GM12864 (cell line): ENCODE measurements at regions not wholly inside any gene's neighbourhood (a gene's known extent, or its start where the extent isn't known, plus 50 kb on each side); places are given as distances from the start of the nearest gene placed in this dataset.

Experiments
- DNase-seq: peaks from one replicate; pipeline ENCODE4 v3.0.0-alpha.2; 2011; ENCODE audit warnings: low read depth
- H3K4me3 ChIP-seq: 2 replicates; pipeline ENCODE4 v1.5.1; 2011; ENCODE audit warnings: mild to moderate bottlenecking, low read depth, low read length, control low read depth
- TF ChIP-seq, protein P1 (sequence below): IDR thresholded peaks from 2 replicates; pipeline ENCODE4 v1.5.1; 2011; ENCODE audit warnings: low read depth, mild to moderate bottlenecking, moderate library complexity, low read length, control low read depth, inconsistent platforms; ENCODE audit errors: missing control alignments

DNA sequence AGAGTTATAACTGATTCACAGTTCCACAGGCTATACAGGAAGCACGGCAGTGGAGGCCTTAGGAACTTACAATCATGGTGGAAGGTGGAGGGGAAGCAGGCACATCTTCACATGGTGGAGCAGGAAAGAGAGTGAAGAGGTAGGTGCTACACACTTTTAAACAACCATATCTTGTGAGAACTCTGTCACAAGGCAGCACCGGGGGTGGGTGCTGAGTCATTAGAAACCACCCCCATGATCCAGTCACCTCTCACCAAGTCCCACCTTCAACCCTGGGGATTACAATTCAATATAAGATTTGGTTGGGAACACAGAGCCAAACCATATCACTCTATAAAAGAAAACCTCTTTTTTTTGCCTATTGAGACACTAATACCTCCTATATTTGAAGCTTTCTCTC, 1108.5 kb upstream of the CDH2 start:
- no peak for DNase-seq
- H3K4me3 ChIP-seq = no peak overlapping the region
- TF ChIP-seq, protein P1, sequence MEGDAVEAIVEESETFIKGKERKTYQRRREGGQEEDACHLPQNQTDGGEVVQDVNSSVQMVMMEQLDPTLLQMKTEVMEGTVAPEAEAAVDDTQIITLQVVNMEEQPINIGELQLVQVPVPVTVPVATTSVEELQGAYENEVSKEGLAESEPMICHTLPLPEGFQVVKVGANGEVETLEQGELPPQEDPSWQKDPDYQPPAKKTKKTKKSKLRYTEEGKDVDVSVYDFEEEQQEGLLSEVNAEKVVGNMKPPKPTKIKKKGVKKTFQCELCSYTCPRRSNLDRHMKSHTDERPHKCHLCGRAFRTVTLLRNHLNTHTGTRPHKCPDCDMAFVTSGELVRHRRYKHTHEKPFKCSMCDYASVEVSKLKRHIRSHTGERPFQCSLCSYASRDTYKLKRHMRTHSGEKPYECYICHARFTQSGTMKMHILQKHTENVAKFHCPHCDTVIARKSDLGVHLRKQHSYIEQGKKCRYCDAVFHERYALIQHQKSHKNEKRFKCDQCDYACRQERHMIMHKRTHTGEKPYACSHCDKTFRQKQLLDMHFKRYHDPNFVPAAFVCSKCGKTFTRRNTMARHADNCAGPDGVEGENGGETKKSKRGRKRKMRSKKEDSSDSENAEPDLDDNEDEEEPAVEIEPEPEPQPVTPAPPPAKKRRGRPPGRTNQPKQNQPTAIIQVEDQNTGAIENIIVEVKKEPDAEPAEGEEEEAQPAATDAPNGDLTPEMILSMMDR = no peak

DNA sequence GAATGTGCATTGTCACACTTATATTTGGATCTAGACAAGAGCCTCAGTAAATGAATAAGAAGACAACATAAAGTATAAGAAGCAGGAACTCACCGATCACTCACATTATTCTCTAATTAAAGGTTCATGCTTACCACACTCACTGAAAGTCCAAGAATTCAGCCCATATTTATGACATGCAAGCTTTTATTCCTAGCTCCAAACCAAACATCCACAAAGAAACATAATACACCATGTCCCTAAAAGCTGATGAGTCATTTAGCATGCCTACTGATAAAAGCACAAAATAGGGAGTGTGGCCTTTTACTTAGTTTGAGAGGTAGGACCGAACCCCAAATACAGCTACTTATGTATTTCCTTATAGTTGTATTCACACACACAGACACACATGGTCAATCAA, 1094.6 kb upstream of the CDH2 start:
- no peak for DNase-seq
- TF ChIP-seq, protein P1 = no peak

DNA sequence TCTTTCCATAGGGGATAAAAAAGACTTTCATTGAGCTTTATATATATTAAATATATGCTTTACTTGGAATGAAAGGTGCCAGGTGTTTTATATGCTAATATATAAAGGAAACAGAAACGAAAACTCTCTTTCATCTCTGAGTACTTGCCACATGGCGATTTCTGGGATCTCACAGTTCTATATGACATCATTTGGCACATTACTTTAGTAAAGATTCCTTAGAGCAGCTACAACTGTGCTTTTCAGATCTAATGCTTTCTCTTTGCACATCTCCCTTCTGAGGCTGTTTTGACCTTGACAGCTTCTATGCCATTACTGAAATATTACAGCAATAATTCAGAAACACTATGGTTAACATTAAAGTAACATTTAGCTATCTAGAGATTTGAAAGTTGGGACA, 1082.9 kb upstream of the CDH2 start:
- no peak overlapping the region for H3K4me3 ChIP-seq
- TF ChIP-seq, protein P1 = no peak
- no peak for DNase-seq

More for the DNA sequence above, 1094.6 kb upstream of the CDH2 start:
- no peak overlapping the region for H3K4me3 ChIP-seq

DNA sequence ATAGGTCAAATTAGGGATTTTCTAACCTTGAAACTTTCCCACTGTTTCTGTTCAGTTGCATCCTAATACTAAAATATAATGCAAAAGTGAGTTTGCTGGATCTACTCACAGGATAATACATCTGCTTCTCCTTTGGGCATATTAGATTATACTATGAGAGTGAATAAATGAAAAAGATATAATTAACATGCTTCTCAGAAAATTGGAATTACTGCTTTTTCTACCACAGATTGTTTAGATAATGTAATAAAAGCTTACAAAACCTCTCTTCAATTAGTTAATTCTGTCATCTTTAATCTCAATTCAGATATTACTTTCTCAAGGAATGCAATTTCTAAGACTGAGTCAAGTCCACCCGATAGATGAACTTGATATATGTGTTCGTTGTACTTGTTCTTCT, 1077.2 kb upstream of the CDH2 start:
- no peak overlapping the region for H3K4me3 ChIP-seq
- no peak for DNase-seq
- TF ChIP-seq, protein P1 = no peak

DNA sequence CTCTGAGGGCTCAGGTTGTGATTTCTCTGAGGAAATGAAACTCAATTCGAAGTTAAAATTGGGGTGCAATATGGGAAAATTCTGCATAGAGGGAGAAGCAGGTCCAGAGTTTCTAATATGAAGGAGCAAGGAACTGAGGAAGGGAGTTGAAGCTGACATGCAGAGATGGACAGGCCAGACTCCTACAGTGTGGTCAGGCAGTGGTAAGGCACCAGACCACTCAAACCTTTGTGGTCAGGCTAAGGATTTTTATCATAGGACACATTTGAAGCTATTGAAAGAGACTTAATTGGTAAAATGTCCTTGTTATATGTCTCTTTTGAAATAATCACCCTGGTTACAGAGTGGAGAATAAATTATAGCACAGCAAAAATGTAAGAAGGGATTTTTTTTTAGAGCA, 1074.8 kb upstream of the CDH2 start:
- DNase-seq = no peak
- TF ChIP-seq, protein P1 = no peak
- no peak overlapping the region for H3K4me3 ChIP-seq

DNA sequence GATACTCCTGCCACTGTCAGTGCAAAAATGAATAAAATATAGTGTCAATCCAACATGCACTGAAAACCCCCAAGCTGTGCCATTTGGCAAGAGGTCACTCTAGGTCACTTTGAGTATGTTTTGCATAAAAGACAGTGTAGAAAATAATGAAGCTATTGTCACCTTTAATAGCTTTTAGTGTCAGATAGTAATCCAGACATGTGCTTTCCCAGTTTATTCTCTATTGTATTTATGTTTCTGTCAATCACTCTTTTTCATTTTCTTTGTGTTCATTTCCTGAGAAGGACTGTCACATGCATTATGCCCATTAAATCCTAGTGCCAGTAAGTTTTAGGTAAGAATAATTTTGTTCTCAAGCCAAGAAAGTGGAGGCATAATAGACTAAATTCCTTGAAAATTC, 1073.9 kb upstream of the CDH2 start:
- H3K4me3 ChIP-seq = no peak overlapping the region
- TF ChIP-seq, protein P1 = no peak
- DNase-seq = no peak

DNA sequence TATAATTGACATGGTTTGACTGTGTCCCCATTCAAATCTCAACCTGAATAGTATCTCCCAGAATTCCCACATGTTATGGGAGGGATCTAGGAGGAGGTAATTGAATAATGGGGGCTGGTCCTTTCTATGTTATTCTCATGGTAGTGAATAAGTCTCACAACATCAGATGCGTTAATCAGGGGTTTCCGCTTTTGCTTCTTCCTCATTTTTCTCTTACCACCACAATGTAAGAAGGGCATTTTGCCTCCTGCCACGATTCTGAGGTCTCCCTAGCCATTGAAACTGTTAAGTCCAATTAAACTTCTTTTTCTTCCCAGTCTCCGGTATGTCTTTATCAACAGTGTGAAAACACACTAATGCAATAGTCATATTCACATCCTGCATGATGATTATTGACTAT, 1073.3 kb upstream of the CDH2 start:
- TF ChIP-seq, protein P1 = no peak
- no peak for DNase-seq
- no peak overlapping the region for H3K4me3 ChIP-seq
